ENCODE measurements at regions not wholly inside any gene's neighbourhood (a gene's known extent, or its start where the extent isn't known, plus 50 kb on each side); places are given as distances from the start of the nearest gene placed in this dataset.

- TF ChIP-seq CTCF (IDR thresholded peaks at IDR 0.05; ENCODE audit: low read depth, low read length, missing input control) (no peak), RXRA (IDR thresholded peaks at IDR 0.05) (no peak), ZBTB33 (IDR thresholded peaks at IDR 0.05) (no peak), TAF1 (conservative IDR thresholded peaks at IDR 0.05) (no peak), ATF3 (IDR thresholded peaks at IDR 0.05) (no peak), EGR1 (IDR thresholded peaks at IDR 0.05; ENCODE audit: low read depth in 2 of 2) (no peak), FOXA2 (IDR thresholded peaks at IDR 0.05) (no peak), YY1 (IDR thresholded peaks at IDR 0.05) (no peak), RAD21 (IDR thresholded peaks at IDR 0.05) (no peak), FOXA1 (IDR thresholded peaks at IDR 0.05) (no peak), SP1 (IDR thresholded peaks at IDR 0.05) (no peak), REST (IDR thresholded peaks at IDR 0.05) (no peak), MAX (IDR thresholded peaks at IDR 0.05) (no peak), JUND (IDR thresholded peaks at IDR 0.05) (no peak)
Measured at GRCh38 chr11:27949951-27950738, 157.8 kb downstream of the KIF18A start.

Measured in liver (tissue), 3 donors.